PC-9 (cell line): ENCODE measurements at regions not wholly inside any gene's neighbourhood (a gene's known extent, or its start where the extent isn't known, plus 50 kb on each side); places are given as distances from the start of the nearest gene placed in this dataset.
"Not testable (repeated sequence)": the region's sequence is repeated elsewhere in the genome, so short reads cannot be mapped to it uniquely, and the experiment has no call there.

ENCODE experiments used
- BruUV-seq: library from RNA; stranded (reverse); fragments of 400-500 nt; replicated peaks from 2 replicates; lab custom pipeline; 2021; lab: Mats Ljungman, UMichigan
- CTCF ChIA-PET: fragments of 300-600 bp; sonication (Branson Sonifier 250); formaldehyde crosslinking; loops from one replicate; lab custom pipeline; 2022; ENCODE audit warnings: antibody characterized with exemption; lab: Charles Lee
- POLR2A ChIA-PET: fragments of 300-600 bp; sonication (Branson Sonifier 250); formaldehyde crosslinking; loops from one replicate; lab custom pipeline; 2022; ENCODE audit warnings: antibody characterized with exemption; ENCODE audit not compliant: unreplicated experiment; lab: Charles Lee
- DNase-seq, 2 experiments: peaks; one replicate each; pipeline versions ENCODE4 v3.0.0 to v3.0.0-alpha.2; 2015 to 2022; ENCODE audit warnings: mixed read lengths in 1 of 2
- H2AFZ ChIP-seq: fragments of 200-600 bp; sonication (generic); 2 replicates; pipeline ENCODE4 v1.8.1; 2017; ENCODE audit warnings: antibody characterized with exemption
- H3F3A ChIP-seq: fragments of 200-600 bp; sonication (generic); 2 replicates; pipeline ENCODE4 v1.8.1; 2017; ENCODE audit warnings: antibody characterized with exemption, mild to moderate bottlenecking, low read depth; ENCODE audit not compliant: insufficient read depth
- H3K27ac ChIP-seq: fragments of 200-600 bp; sonication (generic); 2 replicates; pipeline ENCODE4 v1.6.1; 2016; ENCODE audit warnings: mixed run types
- H3K27me3 ChIP-seq: fragments of 200-600 bp; sonication (generic); 2 replicates; pipeline ENCODE4 v1.6.1; 2016; ENCODE audit warnings: low read depth, mixed run types; ENCODE audit not compliant: insufficient read depth
- H3K36me3 ChIP-seq: fragments of 200-600 bp; sonication (generic); 2 replicates; pipeline ENCODE4 v1.6.1; 2016; ENCODE audit warnings: low read depth, mixed run types
- H3K4me1 ChIP-seq: fragments of 200-600 bp; sonication (generic); replicated peaks from 2 replicates; pipeline ENCODE4 v1.6.1; 2016; ENCODE audit warnings: mixed run types; ENCODE audit not compliant: insufficient read depth
- H3K4me2 ChIP-seq: fragments of 200-600 bp; sonication (generic); 2 replicates; pipeline ENCODE4 v1.6.1; 2017; ENCODE audit warnings: mixed run types
- H3K4me3 ChIP-seq: fragments of 200-600 bp; sonication (generic); 2 replicates; pipeline ENCODE4 v1.6.1; 2016; ENCODE audit warnings: mixed run types
- H3K79me2 ChIP-seq: fragments of 200-600 bp; sonication (generic); 2 replicates; pipeline ENCODE4 v1.6.1; 2017; ENCODE audit warnings: low read depth, mixed run types
- H3K9me2 ChIP-seq: fragments of 200-600 bp; sonication (generic); 2 replicates; pipeline ENCODE4 v1.8.1; 2017; ENCODE audit warnings: mild to moderate bottlenecking; ENCODE audit not compliant: insufficient read depth
- H3K9me3 ChIP-seq: fragments of 200-600 bp; sonication (generic); 2 replicates; pipeline ENCODE4 v1.8.1; 2016; ENCODE audit warnings: low read depth; ENCODE audit not compliant: insufficient read depth
- H4K20me1 ChIP-seq: fragments of 200-600 bp; sonication (generic); 2 replicates; pipeline ENCODE4 v1.8.1; 2017; ENCODE audit not compliant: insufficient read depth
- CTCF ChIP-seq: fragments of 200-600 bp; sonication (generic); conservative IDR thresholded peaks from 2 replicates; pipeline ENCODE4 v1.6.1; 2017; ENCODE audit warnings: mixed run types, antibody characterized with exemption, mild to moderate bottlenecking, moderate library complexity
- EZH2 ChIP-seq: fragments of 200-600 bp; sonication (generic); IDR thresholded peaks from 2 replicates; pipeline ENCODE4 v1.8.0; 2017; ENCODE audit warnings: antibody characterized with exemption, low read depth
- intact Hi-C: fragments of 100-400 bp; cut with micrococcal nuclease; formaldehyde crosslinking; loops from one replicate; pipeline ENCODE4 v1.10.0; 2022; ENCODE audit not compliant: unreplicated experiment

GRCh38 chr4:31793907-31794306 lies 1073.7 kb downstream of the PCDH7 start:
- H3K27me3 ChIP-seq, result no peaks in the 10 kb centered on the region
- H3K79me2 ChIP-seq, result no peaks in the 10 kb centered on the region
- intact Hi-C loops, result no loop called here
- no peaks in the 10 kb centered on the region for H3K9me2 ChIP-seq
- H3K27ac ChIP-seq, result no peak overlapping the region
- H3K4me3 ChIP-seq, result no peak overlapping the region
- DNase-seq, result no peak
- ChIA-PET POLR2A (no interaction called here), CTCF (no interaction called here)
- peak; percentile 50 for TF ChIP-seq CTCF
- no peak for TF ChIP-seq EZH2
- no peaks in the 10 kb centered on the region for H3K36me3 ChIP-seq
- no peaks in the 10 kb centered on the region for H4K20me1 ChIP-seq
- no peak overlapping the region for H2AFZ ChIP-seq
- no peak overlapping the region for H3K4me2 ChIP-seq
- H3K4me1 ChIP-seq, result no peaks in the 10 kb centered on the region
- no peaks in the 10 kb centered on the region for H3F3A ChIP-seq
- BruUV-seq, result no TSS peak
- H3K9me3 ChIP-seq, result no peaks in the 10 kb centered on the region

- H2AFZ ChIP-seq, H3K79me2 ChIP-seq, H3K9me3 ChIP-seq, H3K4me2 ChIP-seq, H3K4me3 ChIP-seq, CTCF ChIA-PET, H4K20me1 ChIP-seq, H3K4me1 ChIP-seq, H3K36me3 ChIP-seq, H3F3A ChIP-seq, H3K9me2 ChIP-seq, POLR2A ChIA-PET, H3K27ac ChIP-seq, intact Hi-C loops, DNase-seq, H3K27me3 ChIP-seq, BruUV-seq: not testable (repeated sequence)
Measured at GRCh38 chr4:31797052-31797451, 1076.9 kb downstream of the PCDH7 start.

GRCh38 chr4:31803526-31804195 lies 1083.5 kb downstream of the PCDH7 start:
- no peak overlapping the region for H3K27ac ChIP-seq
- H4K20me1 ChIP-seq, result no peaks in the 10 kb centered on the region
- H3K4me1 ChIP-seq, result no peaks in the 10 kb centered on the region
- no peak for DNase-seq
- BruUV-seq, result no TSS peak
- TF ChIP-seq CTCF, result no peak
- no peak for TF ChIP-seq EZH2
- H3F3A ChIP-seq, result no peaks in the 10 kb centered on the region
- H2AFZ ChIP-seq, result no peak overlapping the region
- CTCF ChIA-PET, result no interaction called here
- no peak overlapping the region for H3K4me2 ChIP-seq
- no peaks in the 10 kb centered on the region for H3K79me2 ChIP-seq
- no peaks in the 10 kb centered on the region for H3K9me2 ChIP-seq
- H3K36me3 ChIP-seq, result no peaks in the 10 kb centered on the region
- POLR2A ChIA-PET, result no interaction called here
- H3K4me3 ChIP-seq, result no peak overlapping the region
- H3K9me3 ChIP-seq, result no peaks in the 10 kb centered on the region
- no peaks in the 10 kb centered on the region for H3K27me3 ChIP-seq
- intact Hi-C loops, result no loop called here

- H2AFZ ChIP-seq, result no peak overlapping the region
- no peaks in the 10 kb centered on the region for H3K4me1 ChIP-seq
- CTCF ChIA-PET, result no interaction called here
- intact Hi-C loops, result no loop called here
- H3K27me3 ChIP-seq, result no peaks in the 10 kb centered on the region
- DNase-seq, result no peak
- no peak overlapping the region for H3K27ac ChIP-seq
- H3K4me3 ChIP-seq, result no peak overlapping the region
- H3F3A ChIP-seq, result no peaks in the 10 kb centered on the region
- no peaks in the 10 kb centered on the region for H3K79me2 ChIP-seq
- no peaks in the 10 kb centered on the region for H3K36me3 ChIP-seq
- H3K4me2 ChIP-seq, result no peak overlapping the region
- no peaks in the 10 kb centered on the region for H3K9me3 ChIP-seq
- no TSS peak for BruUV-seq
- no peaks in the 10 kb centered on the region for H4K20me1 ChIP-seq
- H3K9me2 ChIP-seq, result no peaks in the 10 kb centered on the region
- TF ChIP-seq EZH2, result no peak
- no peak for TF ChIP-seq CTCF
- POLR2A ChIA-PET, result no interaction called here
Measured at GRCh38 chr4:31807036-31807435, 1086.9 kb downstream of the PCDH7 start.
